Fibroblast of lung (primary cell): ENCODE measurements at regions not wholly inside any gene's neighbourhood (a gene's known extent, or its start where the extent isn't known, plus 50 kb on each side); places are given as distances from the start of the nearest gene placed in this dataset.

Experiments
- DNase-seq, 2 donors: peaks; one replicate each; pipeline versions ENCODE4 v3.0.0 to v3.0.0-alpha.2; 2010; ENCODE audit warnings: low read depth in 2 of 2
- H2AFZ ChIP-seq: 2 replicates; pipeline ENCODE4 v1.5.1; 2012; ENCODE audit warnings: low read length, control low read depth, inconsistent platforms
- H3K27ac ChIP-seq: 2 replicates; pipeline ENCODE4 v1.5.1; 2011; ENCODE audit warnings: low read length, control low read depth; ENCODE audit not compliant: insufficient read depth
- H3K27me3 ChIP-seq: 2 replicates; pipeline ENCODE4 v1.5.1; 2011; ENCODE audit warnings: mild to moderate bottlenecking, low read length; ENCODE audit not compliant: control insufficient read depth, insufficient read depth
- H3K36me3 ChIP-seq: 2 replicates; pipeline ENCODE4 v1.5.1; 2011; ENCODE audit warnings: low read length; ENCODE audit not compliant: control insufficient read depth, insufficient read depth
- H3K4me1 ChIP-seq: 2 replicates; pipeline ENCODE4 v1.5.1; 2011; ENCODE audit warnings: low read length; ENCODE audit not compliant: control insufficient read depth, insufficient read depth; ENCODE audit errors: extremely low read depth
- H3K4me2 ChIP-seq: 2 replicates; pipeline ENCODE4 v1.5.1; 2011; ENCODE audit warnings: low read length, control low read depth; ENCODE audit not compliant: insufficient read depth; ENCODE audit errors: extremely low read depth
- H3K4me3 ChIP-seq, 4 experiments: fragments of 200-600 bp in 1 of 4; sonication (generic) in 1 of 4; replicated peaks in 1 of 4; 2 replicates each; pipeline ENCODE4 v1.5.1; 2011 to 2016; ENCODE audit warnings: low read length in 4 of 4, low read depth in 3 of 4, mild to moderate bottlenecking in 3 of 4, control low read depth in 2 of 4, inconsistent platforms in 1 of 4, mixed read lengths in 1 of 4; ENCODE audit not compliant: insufficient read depth in 1 of 4; ENCODE audit errors: control extremely low read depth in 1 of 4
- H3K79me2 ChIP-seq: 2 replicates; pipeline ENCODE4 v1.5.1; 2012; ENCODE audit warnings: mild to moderate bottlenecking, low read length, inconsistent platforms; ENCODE audit not compliant: control insufficient read depth, insufficient read depth
- H3K9ac ChIP-seq: 2 replicates; pipeline ENCODE4 v1.5.1; 2011; ENCODE audit warnings: mild to moderate bottlenecking, low read length, control low read depth; ENCODE audit not compliant: insufficient read depth
- H3K9me3 ChIP-seq: 2 replicates; pipeline ENCODE4 v1.5.1; 2012; ENCODE audit warnings: low read depth, low read length; ENCODE audit not compliant: control insufficient read depth, insufficient read depth
- H4K20me1 ChIP-seq: 2 replicates; pipeline ENCODE4 v1.5.1; 2011; ENCODE audit warnings: low read length; ENCODE audit not compliant: control insufficient read depth, insufficient read depth; ENCODE audit errors: extremely low read depth
- CTCF ChIP-seq, 2 donors: IDR thresholded peaks in 1 of 2; conservative IDR thresholded peaks in 1 of 2; 1 replicate in 1 of 2; 2 replicates in 1 of 2; pipeline ENCODE4 v1.5.1; 2011 to 2012; ENCODE audit warnings: low read length in 2 of 2, control low read depth in 1 of 2, inconsistent platforms in 1 of 2, low read depth in 1 of 2, mild to moderate bottlenecking in 1 of 2
- EZH2 ChIP-seq: IDR thresholded peaks from 2 replicates; pipeline ENCODE4 v1.5.1; 2012; ENCODE audit warnings: low read length, control low read depth, mild to moderate bottlenecking; ENCODE audit errors: missing control alignments

- Histone ChIP-seq H3K4me2 (no peak overlapping the region), H4K20me1 (no peaks in the 10 kb centered on the region), H3K9ac (no peak overlapping the region), H3K27ac (no peak overlapping the region), H3K9me3 (no peaks in the 10 kb centered on the region), H3K36me3 (no peaks in the 10 kb centered on the region), H2AFZ (no peak overlapping the region), H3K27me3 (no peaks in the 10 kb centered on the region), H3K4me3 (no peak overlapping the region), H3K79me2 (no peaks in the 10 kb centered on the region), H3K4me1 (no peaks in the 10 kb centered on the region)
- TF ChIP-seq EZH2 (no peak), CTCF (conservative IDR thresholded peaks at IDR 0.05 in 1 of 2, IDR thresholded peaks at IDR 0.05 in 1 of 2; ENCODE audit: low read depth in 1 of 2, low read length in 2 of 2) (no peak)
- DNase-seq = no peak
These were observed 652.8 kb upstream of the SOX11 start for GRCh38 chr2:5039241-5039975.

GRCh38 chr2:5040571-5040970 lies 651.6 kb upstream of the SOX11 start:
- H3K36me3 ChIP-seq = no peaks in the 10 kb centered on the region
- DNase-seq = no peak
- H3K27me3 ChIP-seq = no peaks in the 10 kb centered on the region
- H3K27ac ChIP-seq = no peak overlapping the region
- no peak overlapping the region for H3K4me3 ChIP-seq
- H3K79me2 ChIP-seq = no peaks in the 10 kb centered on the region
- no peak overlapping the region for H3K4me2 ChIP-seq
- no peaks in the 10 kb centered on the region for H3K4me1 ChIP-seq
- no peaks in the 10 kb centered on the region for H4K20me1 ChIP-seq
- TF ChIP-seq CTCF (conservative IDR thresholded peaks at IDR 0.05 in 1 of 2, IDR thresholded peaks at IDR 0.05 in 1 of 2; ENCODE audit: low read depth in 1 of 2, low read length in 2 of 2) (no peak), EZH2 (no peak)
- H3K9me3 ChIP-seq = no peaks in the 10 kb centered on the region
- no peak overlapping the region for H2AFZ ChIP-seq
- no peak overlapping the region for H3K9ac ChIP-seq

- no peak overlapping the region for H2AFZ ChIP-seq
- TF ChIP-seq EZH2 (no peak), CTCF (conservative IDR thresholded peaks at IDR 0.05 in 1 of 2, IDR thresholded peaks at IDR 0.05 in 1 of 2; ENCODE audit: low read depth in 1 of 2, low read length in 2 of 2) (no peak)
- no peak for DNase-seq
- no peaks in the 10 kb centered on the region for H3K36me3 ChIP-seq
- no peak overlapping the region for H3K4me2 ChIP-seq
- H3K9ac ChIP-seq = no peak overlapping the region
- no peaks in the 10 kb centered on the region for H3K27me3 ChIP-seq
- no peaks in the 10 kb centered on the region for H4K20me1 ChIP-seq
- no peaks in the 10 kb centered on the region for H3K4me1 ChIP-seq
- no peak overlapping the region for H3K27ac ChIP-seq
- no peaks in the 10 kb centered on the region for H3K9me3 ChIP-seq
- no peaks in the 10 kb centered on the region for H3K79me2 ChIP-seq
- no peak overlapping the region for H3K4me3 ChIP-seq
These were observed 650.7 kb upstream of the SOX11 start for GRCh38 chr2:5041501-5041900.
